NCI-H2227 treated with DMSO at 0.1 percent for 48 hours (cell line): ENCODE measurements at regions not wholly inside any gene's neighbourhood (a gene's known extent, or its start where the extent isn't known, plus 50 kb on each side); places are given as distances from the start of the nearest gene placed in this dataset.
"Not testable (repeated sequence)": the region's sequence is repeated elsewhere in the genome, so short reads cannot be mapped to it uniquely, and the experiment has no call there.

Experiments used
- DNase-seq: peaks from one replicate; lab custom pipeline; 2025; lab: John Stamatoyannopoulos, UW

GRCh38 chr13:50744116-50744660 is 99.3 kb downstream of the DLEU7 start:
- DNase-seq, result no peak

GRCh38 chr13:50745542-50746115 is 97.9 kb downstream of the DLEU7 start:
- no peak for DNase-seq

- no peak for DNase-seq
Measured at GRCh38 chr13:50747737-50748350, 95.6 kb downstream of the DLEU7 start.

GRCh38 chr13:50753221-50753620 is 90.3 kb downstream of the DLEU7 start:
- not testable (repeated sequence) for DNase-seq

GRCh38 chr13:50755862-50756685 is 87.4 kb downstream of the DLEU7 start:
- not testable (repeated sequence) for DNase-seq

- no peak for DNase-seq
Measured at GRCh38 chr13:50757008-50757407, 86.5 kb downstream of the DLEU7 start.

GRCh38 chr13:50758796-50759195 is 84.7 kb downstream of the DLEU7 start:
- no peak for DNase-seq

GRCh38 chr13:50760751-50761150 is 82.7 kb downstream of the DLEU7 start:
- no peak for DNase-seq

GRCh38 chr13:50761406-50761805 is 82.1 kb downstream of the DLEU7 start:
- no peak for DNase-seq

- DNase-seq, result no peak
Measured at GRCh38 chr13:50762969-50763567, 80.4 kb downstream of the DLEU7 start.

GRCh38 chr13:50766013-50766412 is 77.5 kb downstream of the DLEU7 start:
- DNase-seq, result no peak

- no peak for DNase-seq
Measured at GRCh38 chr13:50766695-50767094, 76.8 kb downstream of the DLEU7 start.

- not testable (repeated sequence) for DNase-seq
Measured at GRCh38 chr13:50772881-50773280, 70.6 kb downstream of the DLEU7 start.
